HG02798 (cell line): ENCODE measurements at regions not wholly inside any gene's neighbourhood (a gene's known extent, or its start where the extent isn't known, plus 50 kb on each side); places are given as distances from the start of the nearest gene placed in this dataset.
"Not testable (repeated sequence)": the region's sequence is repeated elsewhere in the genome, so short reads cannot be mapped to it uniquely, and the experiment has no call there.

Experiments
- ATAC-seq: cut with Tn5 transposase; IDR thresholded peaks from one replicate; pipeline ENCODE4 v1.9.1; 2021; ENCODE audit warnings: mild to moderate bottlenecking; ENCODE audit not compliant: unreplicated experiment, poor library complexity

DNA sequence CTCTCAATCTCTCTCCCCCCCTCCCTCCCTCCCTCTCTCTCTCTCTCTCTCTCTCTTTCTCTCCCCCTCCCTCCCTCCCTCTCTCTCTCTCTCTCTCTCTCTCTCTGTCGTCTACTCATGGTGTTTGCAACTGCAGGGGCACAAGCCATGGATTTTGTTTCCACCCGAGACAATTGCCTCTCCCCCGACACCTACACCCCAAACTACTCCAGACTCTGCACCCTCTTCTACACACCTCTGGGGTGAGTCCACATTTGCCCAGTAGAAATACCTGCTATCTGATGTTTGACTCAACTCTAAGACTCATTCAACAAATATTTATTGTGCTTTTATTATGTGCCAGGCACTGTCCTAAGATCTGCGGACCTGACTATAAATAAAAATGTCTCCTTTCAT lies 93.7 kb downstream of the TMEM17 start:
- no peak for ATAC-seq

GRCh38 chr2:62410926-62411456 lies 95.0 kb downstream of the TMEM17 start:
- no peak for ATAC-seq

DNA sequence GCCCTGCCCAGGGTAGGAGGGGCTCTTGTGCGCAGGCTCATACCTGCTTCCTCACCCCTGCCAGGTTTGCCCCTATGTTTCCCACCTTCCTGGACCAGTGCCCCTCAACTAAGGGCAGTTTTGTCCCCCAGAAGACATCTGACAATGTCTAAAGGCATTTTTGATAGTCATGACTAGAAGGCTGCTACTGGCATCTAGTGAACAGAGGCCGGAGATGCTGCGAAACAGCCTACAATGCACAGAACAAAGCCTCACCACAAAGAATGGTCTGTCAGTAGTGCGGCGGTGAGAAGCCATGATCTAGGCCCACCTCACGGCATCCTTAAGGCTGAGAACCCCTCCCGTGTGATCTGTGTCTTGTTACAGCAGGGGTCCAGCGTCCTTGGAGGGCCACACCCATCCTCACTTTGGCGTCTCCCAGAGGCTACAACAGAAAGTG lies 96.0 kb downstream of the TMEM17 start:
- no peak for ATAC-seq

DNA sequence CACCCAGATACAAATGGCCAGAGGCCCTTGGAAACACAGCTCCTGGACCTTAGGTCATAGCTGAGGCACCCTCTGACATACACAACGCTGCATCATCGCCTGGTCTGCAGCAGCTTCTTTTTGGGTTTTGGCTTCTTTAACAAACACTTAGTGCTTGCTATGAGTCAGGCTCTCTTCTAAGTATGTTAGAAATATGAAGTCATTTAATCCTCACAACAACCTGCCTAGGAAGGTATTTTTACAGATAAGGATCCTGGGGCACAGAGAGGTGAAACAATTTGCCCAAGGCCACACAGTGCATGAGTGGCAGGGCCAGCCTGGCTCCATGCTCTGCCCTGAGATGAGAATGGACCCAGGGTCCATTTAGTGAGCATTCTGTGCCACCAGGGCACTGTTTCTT lies 96.6 kb downstream of the TMEM17 start:
- ATAC-seq, result no peak

DNA sequence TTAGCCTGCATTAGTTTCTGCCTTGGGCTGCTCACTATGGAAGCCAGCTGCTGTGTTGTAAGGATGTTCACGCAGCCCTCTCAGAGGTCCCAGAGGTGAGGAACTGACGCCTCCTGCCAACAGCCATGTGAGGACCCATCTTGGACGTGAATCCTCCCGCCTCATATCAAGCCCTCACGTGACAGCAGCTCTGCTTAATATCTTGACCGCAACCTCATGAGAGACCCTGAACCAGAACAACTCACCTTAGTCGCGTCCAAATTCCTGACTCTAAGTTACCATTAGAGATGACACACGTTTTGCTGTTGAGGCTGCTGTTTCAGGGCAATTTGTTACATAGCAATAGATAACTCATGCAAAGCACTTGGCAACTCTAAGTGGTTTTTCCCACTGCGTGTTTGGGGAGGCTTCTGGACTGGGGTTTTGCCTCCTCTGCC lies 97.7 kb downstream of the TMEM17 start:
- no peak for ATAC-seq

DNA sequence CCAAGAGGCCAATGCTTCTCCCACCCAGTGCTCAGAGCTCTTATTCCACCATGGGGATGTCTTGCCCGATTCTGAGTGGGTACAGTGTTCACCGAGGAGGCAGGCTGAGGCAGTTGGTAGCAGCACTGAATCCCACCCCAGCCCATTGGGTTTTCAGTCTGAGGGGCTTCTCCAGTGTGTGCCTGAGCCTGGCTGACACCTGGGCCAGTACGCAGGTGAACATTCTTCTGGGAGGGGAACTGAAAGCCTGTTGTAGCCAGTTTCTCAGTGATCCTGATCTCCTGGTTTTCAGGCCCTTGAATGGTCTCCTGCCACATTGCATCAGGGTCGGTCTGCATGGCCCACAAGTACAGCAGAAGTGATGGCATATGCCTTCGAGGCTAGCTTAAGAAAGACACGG lies 98.2 kb downstream of the TMEM17 start:
- ATAC-seq, result no peak

DNA sequence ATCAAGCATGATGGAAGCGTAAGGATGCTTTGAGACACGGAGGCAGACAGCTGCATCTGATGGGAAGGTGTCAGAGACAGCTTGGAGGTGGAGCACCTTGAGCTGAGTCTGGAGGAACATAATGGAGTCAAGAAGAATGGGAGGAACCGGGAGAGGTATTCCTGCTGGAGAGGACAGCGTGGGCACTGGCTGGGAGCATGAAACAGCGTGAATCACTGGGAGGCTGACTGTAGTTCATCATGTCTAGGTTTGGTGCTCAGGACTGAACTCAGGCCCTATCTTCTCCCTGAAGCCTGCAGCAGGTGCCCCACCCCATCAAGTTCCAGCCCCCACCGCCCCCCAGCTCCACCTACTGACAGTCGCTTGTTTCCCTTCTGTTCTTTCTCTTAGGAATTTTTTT lies 98.6 kb downstream of the TMEM17 start:
- no peak for ATAC-seq

DNA sequence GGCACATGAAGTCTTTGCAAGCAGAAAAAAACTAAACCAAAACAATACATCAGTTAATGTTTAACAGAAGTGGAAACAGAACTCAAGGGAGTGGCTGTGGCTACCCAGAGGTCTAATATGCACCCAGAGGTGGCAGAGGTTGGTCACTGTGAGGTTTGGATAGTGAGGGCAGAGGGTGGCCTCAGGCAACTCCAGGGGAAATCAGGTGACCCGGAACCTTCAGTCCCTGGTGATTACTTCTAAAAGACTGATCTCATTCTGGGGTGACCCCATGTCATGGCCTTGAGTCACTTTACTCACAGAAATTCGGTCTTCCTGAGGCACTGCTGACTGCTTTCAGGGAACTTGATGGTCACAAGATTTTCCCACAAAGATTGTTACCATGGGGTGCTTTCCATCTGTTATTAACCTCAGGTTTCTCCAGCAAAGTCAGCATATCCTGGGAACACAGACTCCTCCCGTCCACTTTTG lies 99.4 kb downstream of the TMEM17 start:
- peak; percentile 71 for ATAC-seq

- no peak for ATAC-seq
Observed at GRCh38 chr2:62404913-62405312, 101.1 kb downstream of the TMEM17 start.

GRCh38 chr2:62402156-62402555 lies 103.8 kb downstream of the TMEM17 start:
- ATAC-seq, result no peak

DNA sequence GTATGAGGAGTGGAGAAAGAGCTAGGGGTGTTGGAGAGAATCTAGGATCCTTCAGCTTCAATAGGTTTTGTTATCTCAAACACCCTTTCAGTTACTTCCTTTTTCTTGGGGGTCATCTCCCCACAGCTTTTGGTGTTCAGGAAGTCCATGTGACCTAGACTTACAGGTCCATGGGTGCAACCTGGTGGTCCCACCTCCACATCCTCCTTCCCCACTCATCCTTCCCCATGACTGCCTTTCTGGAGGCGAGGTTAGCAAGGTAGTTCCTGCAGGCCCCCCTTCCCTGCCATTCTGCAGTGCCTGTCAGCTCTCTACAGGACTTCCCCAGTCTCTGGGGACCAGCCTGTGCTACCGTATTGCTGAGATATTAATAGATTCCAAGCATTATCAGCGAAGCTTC lies 107.6 kb downstream of the TMEM17 start:
- peak; percentile 45 for ATAC-seq

- no peak for ATAC-seq
Observed at GRCh38 chr2:62396880-62397279, 109.1 kb downstream of the TMEM17 start.

DNA sequence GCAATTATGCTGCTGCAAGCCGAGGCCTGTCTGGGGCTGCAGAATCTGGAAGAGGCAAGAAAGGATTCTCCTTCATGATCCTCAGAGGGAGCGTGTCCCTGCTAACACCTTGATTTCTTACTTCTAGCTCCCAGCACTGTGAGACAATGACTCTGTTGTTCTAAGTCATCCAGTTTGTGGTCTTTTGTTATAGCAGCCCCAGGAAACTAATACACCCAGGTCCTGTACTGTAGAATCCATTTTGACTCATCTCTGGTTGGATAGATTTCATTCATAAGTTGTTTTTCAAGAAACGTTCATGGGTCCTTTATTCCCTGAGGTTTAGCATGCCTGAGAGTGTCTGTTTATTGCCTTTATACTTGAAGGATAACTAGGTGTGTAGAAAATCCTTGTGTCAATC lies 112.7 kb downstream of the TMEM17 start:
- no peak for ATAC-seq

DNA sequence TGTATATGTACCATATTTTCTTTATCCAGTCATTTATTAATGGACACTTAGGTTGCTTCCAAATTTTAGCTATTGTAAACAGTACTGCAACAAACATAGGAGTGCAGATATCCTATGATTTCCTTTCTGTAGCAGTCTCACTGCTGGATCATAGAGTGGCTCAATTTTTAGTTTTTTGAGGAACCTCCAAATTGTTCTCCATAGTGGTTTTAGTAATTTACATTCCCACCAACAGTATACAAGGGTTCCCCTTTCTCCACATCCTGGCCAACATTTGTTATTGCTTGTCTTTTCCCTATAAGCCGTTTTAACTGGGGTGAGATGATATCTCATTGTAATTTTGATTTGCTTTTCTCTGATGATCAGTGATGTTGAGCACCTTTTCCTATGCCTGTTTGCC lies 114.3 kb downstream of the TMEM17 start:
- no peak for ATAC-seq

GRCh38 chr2:62386378-62386777 lies 119.6 kb downstream of the TMEM17 start:
- not testable (repeated sequence) for ATAC-seq

DNA sequence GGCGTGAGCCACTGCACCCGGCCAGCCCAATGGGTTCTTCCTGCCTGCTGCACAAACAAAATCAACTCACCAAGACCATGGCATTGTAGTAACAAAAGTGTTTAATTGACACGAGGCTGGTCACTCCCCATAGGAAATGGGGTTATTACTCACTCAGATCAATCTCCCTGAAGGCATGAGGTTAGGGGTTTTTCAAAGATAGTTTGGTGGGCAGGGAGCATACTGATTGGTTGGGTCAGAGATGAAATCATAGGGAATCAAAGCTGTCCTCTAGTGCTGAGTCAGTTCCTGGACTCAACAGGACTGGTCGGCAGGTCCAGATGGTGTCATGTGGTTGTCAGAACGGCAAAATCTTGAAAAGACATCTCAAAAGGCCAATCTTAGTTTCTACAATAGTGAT lies 122.1 kb downstream of the TMEM17 start:
- no peak for ATAC-seq

- peak; percentile 40 for ATAC-seq
Observed at GRCh38 chr2:62382757-62383156, 123.2 kb downstream of the TMEM17 start.

- no peak for ATAC-seq
Observed at GRCh38 chr2:62382122-62382521, 123.9 kb downstream of the TMEM17 start.

GRCh38 chr2:62381656-62382055 lies 124.3 kb downstream of the TMEM17 start:
- ATAC-seq, result no peak

DNA sequence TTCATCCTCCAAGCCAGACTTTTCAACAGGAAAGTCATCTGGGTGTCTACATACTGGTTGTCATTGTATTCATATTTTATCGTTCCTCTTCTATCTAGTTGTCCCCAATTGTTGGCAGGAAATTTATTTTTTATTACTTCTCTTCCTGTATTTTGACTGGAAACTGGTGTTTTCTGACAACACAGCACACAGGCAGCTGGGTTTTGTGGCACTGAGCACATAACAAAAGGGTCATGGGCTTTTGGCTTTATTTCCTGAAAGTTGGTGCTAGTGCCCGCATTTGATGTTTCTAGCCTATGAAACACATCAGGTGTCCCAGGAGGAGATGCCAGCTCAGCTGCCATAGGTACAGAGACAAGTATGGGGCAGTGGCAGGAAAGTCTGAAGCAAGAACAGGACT lies 126.4 kb downstream of the TMEM17 start:
- no peak for ATAC-seq

DNA sequence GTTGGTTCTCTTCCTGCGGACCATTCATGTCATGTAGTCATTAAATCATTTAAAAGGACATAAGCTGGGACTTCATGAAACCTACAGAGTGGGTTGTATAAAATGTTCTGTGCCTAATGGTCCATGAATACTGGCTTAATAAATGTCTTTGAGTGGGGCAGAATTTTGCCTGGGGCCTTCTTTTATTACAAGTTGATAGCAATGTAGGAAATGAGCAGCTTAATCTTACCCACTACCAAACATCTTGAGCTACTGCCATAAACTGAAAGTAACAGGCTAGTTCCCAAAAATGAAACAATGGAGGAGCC lies 130.9 kb downstream of the TMEM17 start:
- no peak for ATAC-seq

DNA sequence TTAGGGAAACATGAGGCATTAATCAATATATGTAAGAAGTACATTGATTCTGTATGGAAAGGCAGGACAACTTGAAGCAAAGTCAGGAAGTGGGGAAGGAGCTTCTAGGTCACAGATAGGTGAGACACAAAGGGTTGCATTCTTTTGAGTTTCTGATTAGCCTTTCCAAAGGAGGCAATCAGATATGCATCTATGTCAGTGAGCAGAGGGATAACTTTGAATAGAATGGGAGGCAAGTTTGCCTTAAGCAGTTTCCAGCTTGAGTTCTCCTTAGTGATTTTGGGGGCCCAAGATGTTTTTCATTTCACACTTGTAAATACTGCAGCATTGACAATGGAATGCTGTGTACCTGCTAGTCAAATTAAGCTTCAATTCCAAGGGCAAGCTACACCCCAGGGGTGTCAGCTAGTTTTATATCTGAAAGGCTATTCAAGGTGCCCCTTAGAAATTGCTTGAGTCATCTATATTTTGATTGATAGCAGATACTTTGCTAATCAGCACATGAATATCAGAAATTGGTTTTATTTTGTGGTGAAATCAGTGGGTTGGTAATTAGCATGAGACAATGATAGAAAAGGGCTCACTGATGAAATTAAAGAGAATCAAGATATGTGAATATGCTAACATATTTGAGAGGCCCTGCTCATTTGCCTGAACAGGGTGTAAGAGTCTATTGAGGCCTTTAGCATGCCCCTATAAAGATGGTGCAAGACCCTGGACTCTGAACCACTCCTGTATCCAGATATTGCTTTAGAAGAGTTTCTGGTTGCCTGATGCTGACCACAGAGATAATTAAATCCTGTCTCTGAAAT lies 131.5 kb downstream of the TMEM17 start:
- ATAC-seq, result no peak
